HG03439 (cell line): ENCODE measurements at regions not wholly inside any gene's neighbourhood (a gene's known extent, or its start where the extent isn't known, plus 50 kb on each side); places are given as distances from the start of the nearest gene placed in this dataset.

Source experiments
- ATAC-seq: cut with Tn5 transposase; IDR thresholded peaks from one replicate; pipeline ENCODE4 v1.9.1; 2021; ENCODE audit warnings: mild to moderate bottlenecking, moderate library complexity; ENCODE audit not compliant: unreplicated experiment

DNA sequence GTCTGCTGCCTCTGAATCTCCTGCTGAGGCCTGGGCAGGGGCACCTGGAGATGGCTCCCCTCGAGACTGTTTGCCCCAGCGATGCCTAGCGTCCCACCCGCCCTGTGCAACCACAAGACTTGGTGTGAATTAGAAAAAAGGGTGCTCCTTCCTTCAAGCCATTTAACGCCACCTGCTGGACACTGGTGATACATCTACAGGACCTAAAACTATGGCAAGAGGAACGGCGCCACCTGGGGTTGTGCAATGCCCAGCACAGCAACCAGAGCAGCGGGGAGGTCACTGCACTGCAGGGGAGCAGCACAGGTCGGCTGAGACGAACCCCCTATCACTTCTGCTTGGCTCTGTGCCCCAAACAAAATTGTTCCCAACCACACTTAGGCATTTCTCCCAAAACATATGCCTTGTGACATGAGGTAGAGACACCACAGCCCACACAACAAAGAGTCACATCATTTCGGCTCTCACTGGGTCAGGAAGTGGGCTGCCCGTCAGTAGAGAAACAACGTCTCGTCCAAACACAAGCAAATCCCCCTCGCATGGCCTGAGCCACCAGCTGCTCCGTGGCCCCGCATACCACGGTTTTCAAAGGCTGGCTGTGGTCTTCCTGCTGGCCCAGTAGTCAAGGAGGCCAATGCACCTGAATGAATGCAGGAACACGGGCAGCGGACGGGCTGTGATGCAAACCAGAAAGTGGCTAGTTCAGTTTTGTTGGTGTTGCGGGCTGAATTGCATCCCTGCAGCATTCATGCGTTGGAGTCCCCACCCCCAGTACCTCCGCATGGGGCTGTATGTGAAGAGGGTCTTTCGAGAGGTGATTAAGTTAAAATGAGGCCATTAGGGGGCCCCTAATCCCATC lies 171.9 kb downstream of the SHANK2 start:
- ATAC-seq: no peak

DNA sequence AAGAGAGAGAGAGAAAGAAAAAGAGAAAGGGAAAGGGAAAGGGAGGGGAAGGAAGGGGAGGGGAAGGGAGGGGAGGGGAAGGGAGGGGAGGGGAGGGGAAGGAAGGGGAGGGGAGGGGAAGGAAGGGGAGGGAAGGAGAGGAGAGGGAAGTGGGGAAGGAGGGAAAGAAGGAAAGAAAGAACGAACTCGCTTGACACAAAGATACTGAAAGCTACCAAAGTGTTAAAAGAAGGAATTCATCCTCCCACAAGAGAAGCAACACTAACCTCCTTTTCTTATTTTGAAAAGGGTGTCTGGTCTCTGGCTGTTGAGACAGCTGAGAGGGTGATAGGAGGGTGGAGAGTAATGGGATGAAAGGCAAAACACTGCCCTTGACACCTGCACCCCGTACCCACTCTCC lies 172.6 kb downstream of the SHANK2 start:
- ATAC-seq: no peak

DNA sequence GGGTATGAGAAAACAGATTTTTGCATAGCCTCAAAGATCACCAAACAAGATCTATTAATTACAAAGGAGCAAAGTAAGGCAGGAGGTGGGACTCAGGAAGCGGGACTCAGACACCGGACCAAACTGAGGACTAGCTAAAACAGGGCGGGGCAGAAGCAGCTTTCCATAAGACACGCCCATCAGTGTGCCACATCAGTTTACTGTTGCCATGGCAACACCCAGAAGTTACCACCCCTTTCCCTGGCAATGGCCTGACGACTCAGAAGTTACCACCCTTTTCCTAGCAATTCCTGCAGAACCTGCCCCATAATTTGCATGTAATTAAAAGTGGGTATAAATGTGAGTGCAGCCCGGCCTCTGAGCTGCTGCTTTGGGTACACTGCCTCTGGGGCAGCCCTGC lies 173.9 kb downstream of the SHANK2 start:
- ATAC-seq: no peak

DNA sequence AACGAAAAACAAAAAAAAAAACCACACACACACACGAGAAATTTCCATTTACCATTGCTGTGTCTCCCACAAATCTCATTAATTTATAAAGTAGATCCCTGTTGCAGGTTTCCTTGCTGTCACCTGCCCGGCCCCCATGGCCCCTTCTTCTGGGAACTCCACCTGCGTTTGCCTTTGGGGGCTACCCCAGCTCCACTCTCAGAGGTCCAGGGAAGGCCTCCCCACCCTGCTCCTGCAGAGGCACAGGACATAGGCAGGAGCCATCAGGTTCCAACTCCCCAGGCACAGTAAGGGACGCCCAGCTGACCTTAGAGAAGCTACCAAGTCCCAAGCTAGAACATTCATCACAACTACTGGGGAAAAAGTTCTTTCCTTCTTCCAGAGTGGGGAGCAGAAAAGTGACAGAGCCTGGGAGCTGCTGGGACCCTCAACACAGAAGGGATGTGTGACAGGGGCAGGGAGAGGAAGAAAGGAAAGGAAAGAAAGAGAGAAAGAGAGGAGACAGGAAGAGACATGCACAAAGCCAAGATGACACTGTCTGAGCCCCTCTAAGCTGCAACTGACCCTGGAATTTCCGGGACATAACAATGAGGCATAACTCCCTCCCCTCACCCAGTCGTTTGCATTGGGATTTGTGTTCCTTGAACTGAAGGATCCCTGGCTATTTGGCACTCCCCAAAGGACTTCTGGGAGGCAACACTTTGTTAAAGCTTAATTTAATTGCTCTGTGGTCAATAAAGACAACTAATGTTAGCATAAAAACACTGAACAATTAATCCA lies 175.7 kb downstream of the SHANK2 start:
- ATAC-seq: no peak

DNA sequence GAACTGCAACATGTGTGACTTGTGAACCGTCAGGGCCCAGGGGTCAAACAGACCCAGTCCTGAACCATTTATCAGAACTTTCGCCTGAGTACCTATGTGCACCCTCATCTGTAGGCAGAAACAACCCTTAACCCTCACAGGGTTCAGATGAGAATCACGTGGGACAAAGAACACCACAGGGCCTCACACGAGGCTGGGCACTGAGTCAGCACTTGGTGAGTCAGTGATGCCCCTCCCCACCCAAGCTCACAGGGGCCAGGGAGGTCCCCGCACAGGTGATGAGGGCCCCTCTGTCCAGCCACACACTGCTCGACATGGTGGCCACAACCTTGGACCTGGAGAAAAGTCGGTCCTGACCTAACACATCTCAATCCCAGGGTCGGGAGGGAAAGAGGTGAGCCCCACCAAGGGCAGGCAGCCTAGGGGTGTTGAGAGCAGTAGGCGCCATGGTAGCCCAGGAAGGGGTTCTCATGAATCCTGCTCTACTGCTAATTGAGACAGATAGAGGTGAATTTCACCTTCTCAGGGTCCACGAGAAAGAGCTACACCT lies 176.4 kb downstream of the SHANK2 start:
- no peak for ATAC-seq

DNA sequence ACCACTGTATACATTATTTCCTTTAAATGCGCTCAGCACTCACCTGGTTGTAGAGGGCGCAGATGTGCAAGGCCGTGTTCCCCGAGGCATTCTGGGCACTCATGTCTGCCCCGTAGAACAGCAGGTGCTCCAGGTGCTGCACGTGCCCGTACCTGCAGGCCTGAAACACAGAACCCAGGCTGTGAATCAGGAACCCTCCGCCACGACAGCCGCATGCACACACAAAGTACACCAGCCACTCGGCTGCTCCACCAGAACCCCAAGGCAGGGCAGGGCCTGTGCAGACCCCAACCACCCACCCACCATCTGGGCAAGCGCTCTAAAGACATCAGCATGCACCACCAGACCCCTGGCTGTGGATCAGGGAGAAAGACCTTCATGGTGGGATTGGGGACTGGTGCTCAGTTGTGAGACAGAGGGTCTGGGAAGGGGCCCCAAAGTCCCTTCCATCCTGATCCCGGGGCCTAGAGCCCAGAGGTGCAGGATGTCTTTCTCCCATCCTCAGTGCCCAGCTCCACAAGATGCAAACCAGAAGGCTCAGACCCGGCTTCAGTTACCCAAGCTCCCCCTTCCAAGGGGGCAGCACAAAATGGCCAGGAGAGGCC lies 177.2 kb downstream of the SHANK2 start:
- no peak for ATAC-seq

DNA sequence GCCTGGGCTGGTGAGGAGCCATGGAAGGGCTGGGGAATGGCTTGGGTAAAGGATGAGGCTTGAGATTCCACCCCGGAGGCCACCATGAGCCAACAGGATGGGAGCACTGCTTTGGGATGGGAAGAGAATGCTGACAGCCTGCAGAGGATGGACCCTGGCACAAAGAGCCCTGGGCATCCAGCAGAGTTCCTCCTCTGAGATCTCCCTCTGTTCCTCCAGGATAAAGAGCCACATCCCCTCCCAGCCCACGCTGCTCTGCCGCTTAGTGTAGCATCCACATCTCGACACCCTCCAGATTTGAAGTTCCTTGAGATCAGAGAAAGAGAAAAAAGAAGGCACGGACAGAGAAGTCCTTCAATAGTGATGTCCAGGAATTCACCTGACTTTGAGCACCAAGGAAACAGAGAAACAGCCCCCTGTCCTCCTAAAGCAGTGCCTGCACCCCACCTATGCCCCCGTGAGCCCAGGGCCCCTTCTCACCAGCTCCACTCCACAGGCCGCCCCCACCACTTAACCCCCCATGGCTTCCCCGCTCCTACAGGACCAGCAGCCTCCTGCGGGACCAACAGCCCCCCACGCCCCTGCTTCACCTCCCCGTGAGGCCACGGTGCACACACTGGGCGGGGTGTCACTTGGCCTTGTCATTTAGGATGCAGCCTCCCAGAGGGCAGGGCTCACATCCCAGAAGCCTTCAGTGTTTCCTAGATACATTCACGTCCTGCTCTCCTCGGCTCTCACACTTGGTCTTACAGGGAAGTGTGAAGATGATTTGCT lies 180.5 kb downstream of the SHANK2 start:
- no peak for ATAC-seq

DNA sequence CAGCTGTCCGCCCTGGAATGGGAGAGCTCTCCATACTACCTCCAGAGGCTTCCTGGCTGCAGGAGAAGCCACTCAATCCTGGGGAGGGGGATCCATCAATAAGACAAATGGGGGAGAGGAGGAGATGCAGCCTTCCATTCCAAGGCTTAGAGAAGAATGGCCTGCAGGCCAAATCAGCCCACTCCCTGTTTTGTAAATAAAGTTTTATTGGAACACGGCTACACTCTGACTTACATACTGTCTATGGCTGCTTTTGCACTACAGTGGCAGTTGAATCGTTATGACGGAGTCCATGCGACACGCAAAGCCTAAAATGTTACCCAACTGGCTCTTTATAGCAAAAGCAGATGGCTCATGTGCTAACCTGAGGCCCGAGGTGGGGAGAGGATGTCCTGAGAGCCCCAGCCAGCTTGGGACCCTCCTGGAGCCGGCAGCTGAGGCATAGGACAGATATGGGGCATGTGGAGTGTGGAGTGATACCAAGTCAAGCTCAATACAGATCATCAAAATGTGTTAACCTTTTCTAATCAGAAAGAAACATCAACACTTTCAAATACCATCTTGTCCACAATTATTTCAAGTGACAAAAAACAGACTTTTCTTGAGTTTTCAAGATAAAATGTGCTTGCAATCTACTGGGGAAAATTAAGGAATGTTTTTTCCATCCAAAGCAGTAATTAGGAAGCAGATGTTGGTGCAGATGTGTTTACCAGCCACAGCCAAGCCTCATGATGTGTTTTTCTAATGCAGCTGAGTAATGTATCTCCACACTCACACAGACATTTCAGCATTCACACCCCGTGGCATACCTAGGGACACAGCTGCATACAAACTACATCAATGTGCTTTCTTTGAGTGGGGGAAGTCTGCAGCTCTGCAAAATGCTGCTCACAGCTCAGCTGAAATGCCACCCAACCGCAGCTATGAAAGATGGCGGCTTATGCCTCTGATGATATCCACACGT lies 181.6 kb downstream of the SHANK2 start:
- ATAC-seq: no peak

DNA sequence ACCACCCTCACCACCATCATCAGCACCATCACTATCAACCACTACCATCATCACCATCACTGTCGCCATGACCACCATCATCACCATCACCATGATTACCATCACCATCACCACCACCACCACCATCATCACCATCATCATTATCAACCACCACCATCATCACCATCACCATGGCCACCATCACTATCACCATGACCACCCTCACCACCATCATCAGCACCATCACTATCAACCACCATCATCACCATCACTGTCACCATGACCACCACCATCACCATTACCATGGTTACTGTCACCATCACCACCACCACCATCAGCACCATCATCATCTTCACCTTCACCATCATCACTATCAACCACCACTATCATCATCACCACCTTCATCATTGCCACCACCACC lies 183.4 kb downstream of the SHANK2 start:
- ATAC-seq: no peak

DNA sequence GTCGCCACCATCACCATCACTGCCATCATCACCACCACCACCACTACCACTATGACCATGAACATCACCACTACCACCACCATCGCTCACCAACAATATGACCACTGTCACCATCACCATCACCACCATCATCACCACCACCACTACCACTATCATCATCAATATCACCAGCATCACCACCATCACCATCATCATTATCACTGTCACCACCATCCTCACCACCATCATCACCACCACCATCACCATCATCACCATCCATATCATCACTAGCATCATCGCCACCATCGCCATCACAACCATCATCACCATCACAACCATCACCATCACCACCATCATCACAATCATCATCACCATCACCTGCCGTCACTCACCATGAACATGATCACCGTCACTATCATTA lies 184.6 kb downstream of the SHANK2 start:
- no peak for ATAC-seq

DNA sequence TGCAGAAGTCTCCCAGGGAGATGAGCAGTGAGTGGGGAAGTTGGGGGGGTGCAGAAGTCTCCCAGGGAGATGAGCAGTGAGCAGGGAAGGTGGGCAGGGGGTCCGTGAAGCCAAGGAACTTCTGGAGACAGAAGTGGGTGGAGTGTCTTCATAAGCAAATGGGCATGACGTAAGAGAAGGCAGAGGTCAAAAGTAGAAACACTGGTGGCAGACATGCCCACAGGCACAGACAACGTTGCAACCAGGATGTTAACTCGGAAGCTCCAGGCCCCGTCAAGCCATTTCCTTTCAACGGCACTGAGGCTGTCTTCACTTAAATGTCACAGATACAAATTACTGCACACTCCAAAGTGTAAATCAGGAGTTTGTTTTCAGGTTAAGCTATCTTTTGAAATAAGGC lies 186.1 kb downstream of the SHANK2 start:
- no peak for ATAC-seq

DNA sequence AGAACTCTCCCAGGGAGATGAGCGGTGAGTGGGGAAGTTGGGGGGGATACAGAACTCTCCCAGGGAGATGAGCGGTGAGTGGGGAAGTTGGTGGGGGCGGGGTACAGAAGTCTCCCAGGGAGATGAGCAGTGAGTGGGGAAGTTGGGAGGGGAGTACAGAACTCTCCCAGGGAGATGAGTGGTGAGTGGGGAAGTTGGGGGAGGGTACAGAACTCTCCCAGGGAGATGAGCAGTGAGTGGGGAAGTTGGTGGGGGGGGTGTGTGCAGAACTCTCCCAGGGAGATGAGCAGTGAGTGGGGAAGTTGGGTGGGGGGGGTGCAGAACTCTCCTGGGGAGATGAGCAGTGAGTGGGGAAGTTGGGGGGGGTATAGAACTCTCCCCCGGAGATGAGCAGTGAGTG lies 186.5 kb downstream of the SHANK2 start:
- ATAC-seq: no peak

DNA sequence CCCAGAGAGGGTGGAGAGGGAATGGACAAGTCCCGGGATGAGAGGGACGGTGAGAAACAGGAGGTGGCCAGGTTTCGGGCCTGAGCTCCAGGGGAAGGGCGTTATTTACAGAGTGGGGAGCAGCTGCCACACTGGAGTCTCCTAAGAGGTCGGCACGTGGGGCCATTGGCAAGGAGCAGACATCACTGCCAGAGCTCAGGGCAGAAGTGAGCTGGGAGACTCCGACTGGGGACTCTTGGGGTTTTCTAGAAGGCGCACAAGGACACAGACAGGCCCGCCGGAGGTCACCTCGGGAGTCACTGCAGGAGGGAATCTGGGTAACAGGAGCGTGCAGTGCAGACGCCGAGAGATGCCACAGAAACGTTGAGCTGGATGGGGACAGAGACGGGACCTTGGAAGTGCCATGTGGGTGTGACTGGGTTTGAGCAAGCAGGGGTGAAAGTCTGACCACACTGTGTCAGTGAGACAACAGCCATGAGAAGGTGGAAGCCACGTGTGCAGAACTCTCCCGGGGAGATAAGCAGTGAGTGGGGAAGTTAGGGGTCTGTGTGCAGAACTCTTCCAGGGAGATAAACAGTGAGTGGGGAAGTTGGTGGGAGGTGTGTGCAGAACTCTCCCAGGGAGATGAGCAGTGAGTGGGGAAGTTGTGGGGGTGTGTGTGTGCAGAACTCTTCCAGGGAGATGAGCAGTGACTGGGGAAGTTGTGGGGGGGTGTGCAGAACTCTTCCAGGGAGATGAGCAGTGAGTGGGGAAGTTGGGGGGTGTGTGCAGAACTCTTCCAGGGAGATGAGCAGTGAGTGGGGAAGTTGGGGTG lies 187.5 kb downstream of the SHANK2 start:
- ATAC-seq: no peak

DNA sequence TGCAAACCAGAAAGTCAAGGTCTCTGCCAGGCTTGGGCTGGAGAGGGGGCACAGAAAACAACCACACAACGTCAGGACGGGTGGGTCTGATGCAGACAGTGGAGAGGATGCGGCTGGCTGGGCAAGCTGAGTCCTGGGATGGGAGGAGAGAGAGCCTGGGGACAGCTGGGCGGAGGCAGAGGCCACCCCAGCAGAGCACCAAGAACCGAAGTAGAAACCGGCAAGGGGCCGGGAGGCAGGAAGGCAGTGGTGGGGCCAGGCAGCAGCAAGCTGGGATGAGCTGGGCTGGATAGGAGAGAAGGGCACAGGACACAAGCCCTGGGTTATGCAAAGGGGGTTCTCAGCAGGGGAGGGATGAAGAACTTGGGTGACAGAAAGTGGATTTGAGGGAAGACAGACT lies 188.2 kb downstream of the SHANK2 start:
- no peak for ATAC-seq

DNA sequence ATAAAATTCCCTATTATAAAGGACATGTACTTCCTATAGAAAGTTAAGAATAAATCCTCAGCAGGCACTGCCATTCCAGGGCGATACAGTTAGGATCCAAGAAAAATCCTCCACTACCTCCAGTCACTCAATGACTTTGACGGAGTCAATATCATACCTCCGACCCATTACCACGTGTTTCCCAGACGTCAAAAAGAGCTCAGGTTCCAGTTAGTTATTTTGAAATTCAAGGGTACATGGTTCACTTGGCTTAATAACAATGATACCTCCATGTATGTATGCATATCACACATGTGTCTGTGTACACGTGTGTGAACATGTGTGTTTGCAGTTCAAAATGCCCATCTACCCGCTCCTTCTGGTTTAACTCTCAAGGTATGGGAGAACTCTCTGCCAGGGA lies 189.2 kb downstream of the SHANK2 start:
- ATAC-seq: no peak

DNA sequence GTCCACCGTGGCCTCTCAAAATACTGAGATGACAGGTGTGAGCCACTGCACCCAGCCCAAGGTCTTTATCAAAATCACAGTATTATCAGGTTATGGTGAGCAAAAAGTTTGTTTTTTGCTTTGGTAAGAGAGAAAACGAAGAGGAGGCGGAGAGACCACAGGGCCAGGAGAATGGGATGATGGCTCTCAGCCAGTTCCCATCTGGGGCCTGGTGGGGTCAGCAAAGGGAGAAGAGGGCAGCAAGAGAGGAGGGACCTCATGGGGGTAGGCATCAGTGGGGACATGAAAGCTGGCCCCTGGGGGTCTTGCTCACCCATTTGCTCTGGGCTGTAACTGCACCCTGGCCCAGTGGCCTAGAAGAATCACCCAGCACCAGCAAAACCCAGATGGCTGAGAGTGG lies 190.2 kb downstream of the SHANK2 start:
- no peak for ATAC-seq

DNA sequence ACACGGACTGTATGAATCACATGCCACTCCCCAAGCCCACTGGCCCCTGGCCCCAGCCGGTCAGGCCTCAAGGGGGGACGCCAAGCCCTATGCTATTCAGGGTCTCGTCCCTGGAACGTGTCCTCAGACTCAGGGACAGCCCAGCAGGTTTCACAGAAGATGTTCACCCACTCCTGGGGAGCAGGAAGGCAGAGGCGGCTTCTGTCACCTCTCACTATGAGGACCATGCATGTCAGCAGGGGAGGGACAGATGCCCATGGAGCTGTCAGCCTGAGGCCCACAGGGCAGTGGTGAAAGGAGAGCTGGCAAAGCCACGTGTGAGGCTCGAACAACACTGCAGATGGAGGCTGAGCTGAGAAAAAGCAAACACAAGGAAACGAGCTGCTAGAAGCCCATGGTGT lies 192.0 kb downstream of the SHANK2 start:
- ATAC-seq: no peak

DNA sequence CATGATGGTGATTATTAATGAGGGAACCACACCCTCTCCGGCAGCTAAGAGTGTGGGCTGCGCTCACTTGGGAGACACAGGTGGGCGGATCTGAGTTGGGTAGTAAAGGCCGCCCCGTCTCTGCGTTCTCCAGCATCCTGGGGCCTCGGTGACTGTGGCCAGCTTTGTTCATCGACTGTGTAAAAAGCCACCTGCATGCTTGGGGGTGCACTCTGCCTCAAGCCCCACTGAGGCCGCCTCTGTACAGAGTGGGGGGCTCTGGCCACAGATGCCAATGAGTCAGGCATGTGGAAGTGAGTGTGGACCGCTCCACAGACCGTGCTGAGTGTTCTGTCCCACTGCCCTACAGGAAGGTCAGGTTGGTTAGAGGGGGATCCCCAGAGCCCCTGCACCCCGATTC lies 192.7 kb downstream of the SHANK2 start:
- no peak for ATAC-seq

DNA sequence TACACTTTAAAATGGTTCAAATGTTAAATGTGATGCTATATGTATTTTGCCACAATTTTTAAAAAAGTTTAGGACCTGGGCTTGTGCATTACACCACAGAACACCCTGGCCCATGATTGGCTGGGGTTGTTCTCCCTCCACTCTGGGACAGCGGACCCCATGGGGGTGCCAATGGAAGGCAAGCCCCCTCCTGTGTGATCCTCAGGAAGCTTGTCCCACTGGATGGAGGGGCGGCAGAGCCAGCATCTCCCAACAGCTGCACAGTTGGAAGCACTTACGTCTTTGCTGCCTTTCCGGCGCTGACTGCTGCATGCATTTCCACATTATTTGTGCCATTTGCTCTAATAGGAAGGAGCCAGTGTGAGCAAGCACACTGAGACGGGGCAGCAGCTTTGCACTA lies 196.5 kb downstream of the SHANK2 start:
- ATAC-seq: no peak
